GM12878 (cell line): ENCODE measurements at regions not wholly inside any gene's neighbourhood (a gene's known extent, or its start where the extent isn't known, plus 50 kb on each side); places are given as distances from the start of the nearest gene placed in this dataset.

Experiments
- ATAC-seq: fragments of 200-7000 bp; cut with Tn5 transposase; 3 replicates; pipeline ENCODE4 v1.9.1; 2020; ENCODE audit warnings: mild to moderate bottlenecking, moderate library complexity
- BruUV-seq: library from RNA; stranded (reverse); fragments of 400-500 nt; replicated peaks from 2 replicates; lab custom pipeline; 2021; lab: Mats Ljungman, UMichigan
- CTCF ChIA-PET: fragments of 300-600 bp; sonication (Branson Sonifier 250); formaldehyde crosslinking; extraction: SDS; loops from one replicate; lab custom pipeline; 2021; ENCODE audit warnings: inconsistent platforms; lab: Yijun Ruan, JAX
- POLR2A ChIA-PET: fragments of 350-600 bp; formaldehyde crosslinking; extraction: SDS; loops from one replicate; lab custom pipeline; 2021; ENCODE audit warnings: inconsistent platforms; lab: Charles Lee
- RAD21 ChIA-PET: fragments of 300-600 bp; sonication (Branson Sonifier 250); formaldehyde crosslinking; loops from one replicate; lab custom pipeline; 2023; ENCODE audit warnings: antibody characterized with exemption; ENCODE audit not compliant: unreplicated experiment; lab: Charles Lee
- SMC1A ChIA-PET: fragments of 300-600 bp; sonication (Branson Sonifier 250); formaldehyde crosslinking; loops from one replicate; lab custom pipeline; 2023; ENCODE audit not compliant: unreplicated experiment, uncharacterized antibody; lab: Charles Lee
- DNase-seq: peaks from one replicate; pipeline ENCODE4 v3.0.0-alpha.2; 2011; ENCODE audit warnings: low read depth, low spot score
- FAIRE-seq: peaks from 3 replicates; lab custom pipeline; 2011; peaks lifted over from hg19 to GRCh38; lab: Jason Lieb, UNC
- H2AFZ ChIP-seq: 2 replicates; pipeline ENCODE4 v1.6.0; 2011; ENCODE audit warnings: low read depth, low read length, control low read depth; ENCODE audit not compliant: control insufficient read depth
- H3K27ac ChIP-seq: 2 replicates; pipeline ENCODE4 v1.5.1; 2011; ENCODE audit warnings: control low read depth; ENCODE audit not compliant: control insufficient read depth, insufficient read depth
- H3K27me3 ChIP-seq, 2 experiments: replicated peaks in 1 of 2; 2 replicates each; pipeline versions ENCODE4 v1.6.0 to v1.6.1; 2011; ENCODE audit warnings: low read length in 1 of 2; ENCODE audit not compliant: control insufficient read depth in 2 of 2, insufficient read depth in 2 of 2
- H3K36me3 ChIP-seq, 2 experiments: 2 replicates each; pipeline ENCODE4 v1.5.1; 2011; ENCODE audit warnings: low read length in 1 of 2; ENCODE audit not compliant: control insufficient read depth in 2 of 2, insufficient read depth in 2 of 2
- H3K4me1 ChIP-seq: 2 replicates; pipeline ENCODE4 v1.6.1; 2011; ENCODE audit warnings: mild to moderate bottlenecking, low read length, moderate library complexity, mixed read lengths; ENCODE audit not compliant: control insufficient read depth, insufficient read depth
- H3K4me2 ChIP-seq: 2 replicates; pipeline ENCODE4 v1.6.0; 2011; ENCODE audit warnings: control low read depth; ENCODE audit not compliant: control insufficient read depth, insufficient read depth
- H3K4me3 ChIP-seq: fragments of 200-600 bp; sonication (generic); 2 replicates; pipeline ENCODE4 v1.5.1; 2016
- H3K79me2 ChIP-seq: 2 replicates; pipeline ENCODE4 v1.6.0; 2011; ENCODE audit warnings: low read length; ENCODE audit not compliant: control insufficient read depth, insufficient read depth
- H3K9ac ChIP-seq: 2 replicates; pipeline ENCODE4 v1.8.0; 2011; ENCODE audit warnings: low read length, control low read depth, mixed read lengths; ENCODE audit not compliant: control insufficient read depth, insufficient read depth
- H3K9me3 ChIP-seq: replicated peaks from 3 replicates; pipeline ENCODE4 v1.5.1; 2011; ENCODE audit warnings: mild to moderate bottlenecking, low read length; ENCODE audit not compliant: control insufficient read depth, insufficient read depth
- H4K20me1 ChIP-seq: 2 replicates; pipeline ENCODE4 v1.6.0; 2011; ENCODE audit not compliant: control insufficient read depth, insufficient read depth
- BHLHE40 ChIP-seq, 2 experiments: fragments of 450-650 bp in 1 of 2; IDR thresholded peaks; 2 replicates each; pipeline ENCODE4 v1.6.1; 2011 to 2017; ENCODE audit warnings: low read depth in 2 of 2, borderline replicate concordance in 1 of 2, improper control_type of control experiment in 1 of 2, low read length in 1 of 2, mild to moderate bottlenecking in 1 of 2
- ESRRA ChIP-seq: IDR thresholded peaks from 2 replicates; pipeline ENCODE4 v1.6.1; 2012; ENCODE audit warnings: mild to moderate bottlenecking, low read length, improper control_type of control experiment
- KAT2A ChIP-seq: conservative IDR thresholded peaks from 2 replicates; pipeline ENCODE4 v1.6.1; 2011; ENCODE audit warnings: low read depth, low read length; ENCODE audit not compliant: control insufficient read depth
- KDM1A ChIP-seq: fragments of 200-600 bp; sonication (generic); IDR thresholded peaks from 2 replicates; pipeline ENCODE4 v1.6.1; 2016; ENCODE audit warnings: borderline replicate concordance
- RCOR1 ChIP-seq: conservative IDR thresholded peaks from 2 replicates; pipeline ENCODE4 v1.6.1; 2012; ENCODE audit warnings: low read depth, low read length, improper control_type of control experiment
- SP1 ChIP-seq: IDR thresholded peaks from one replicate; pipeline ENCODE4 v1.6.1; 2011; ENCODE audit warnings: low read depth, low read length
- TAF1 ChIP-seq: IDR thresholded peaks from 2 replicates; pipeline ENCODE4 v1.6.1; 2011; ENCODE audit warnings: mild to moderate bottlenecking, low read depth, low read length, borderline replicate concordance
- WGBS: methylation state at CpG from one replicate; pipeline ENCODE4 v1.1.6; 2016; ENCODE audit warnings: low lambda C conversion rate; ENCODE audit not compliant: insufficient replicate concordance, insufficient coverage; ENCODE audit errors: missing lambda C conversion rate; 5-methylcytosine and 5-hydroxymethylcytosine counted together
- in situ Hi-C: fragments of 300-500 bp; cut with MboI; formaldehyde crosslinking; loops from 9 replicates; pipeline ENCODE4 v1.14.3; 2018; ENCODE audit warnings: mixed read lengths
- intact Hi-C: fragments of 100-400 bp; cut with micrococcal nuclease; formaldehyde crosslinking; loops from one replicate; pipeline ENCODE4 v1.14.2; 2022; ENCODE audit not compliant: unreplicated experiment
- TF ChIP-seq, protein P1 (sequence below): IDR thresholded peaks from 2 replicates; pipeline ENCODE4 v1.6.1; 2012; ENCODE audit warnings: low read depth, low read length, improper control_type of control experiment
- TF ChIP-seq, protein P2 (sequence below): fragments of 450-650 bp; IDR thresholded peaks from 2 replicates; pipeline ENCODE4 v1.6.1; 2018; ENCODE audit warnings: borderline replicate concordance, mild to moderate bottlenecking; ENCODE audit not compliant: partially characterized antibody
- TF ChIP-seq, protein P3 (sequence below): IDR thresholded peaks from 2 replicates; pipeline ENCODE4 v1.6.1; 2012; ENCODE audit warnings: low read length, inconsistent platforms

DNA sequence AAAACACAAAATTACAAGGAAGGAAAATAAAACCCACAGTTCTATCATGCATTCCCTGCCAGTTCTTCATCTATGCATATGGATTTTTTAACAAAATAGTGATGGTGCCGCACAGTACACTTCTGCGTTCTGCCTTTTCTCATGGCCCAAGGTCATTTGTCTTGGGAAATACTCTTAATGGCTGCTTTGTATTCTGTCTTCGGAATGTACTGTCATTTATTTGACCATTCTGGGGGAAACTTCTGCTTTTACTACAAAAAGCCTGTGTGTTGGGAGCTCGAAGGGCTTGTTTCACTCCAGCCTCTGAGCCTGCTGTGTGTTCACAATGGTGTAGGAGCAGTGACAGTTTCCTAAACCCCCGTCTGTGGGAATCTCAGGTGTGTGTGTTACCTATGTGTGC is 82.8 kb upstream of the SEC14L1 start (continued):
- TF ChIP-seq, protein P1, sequence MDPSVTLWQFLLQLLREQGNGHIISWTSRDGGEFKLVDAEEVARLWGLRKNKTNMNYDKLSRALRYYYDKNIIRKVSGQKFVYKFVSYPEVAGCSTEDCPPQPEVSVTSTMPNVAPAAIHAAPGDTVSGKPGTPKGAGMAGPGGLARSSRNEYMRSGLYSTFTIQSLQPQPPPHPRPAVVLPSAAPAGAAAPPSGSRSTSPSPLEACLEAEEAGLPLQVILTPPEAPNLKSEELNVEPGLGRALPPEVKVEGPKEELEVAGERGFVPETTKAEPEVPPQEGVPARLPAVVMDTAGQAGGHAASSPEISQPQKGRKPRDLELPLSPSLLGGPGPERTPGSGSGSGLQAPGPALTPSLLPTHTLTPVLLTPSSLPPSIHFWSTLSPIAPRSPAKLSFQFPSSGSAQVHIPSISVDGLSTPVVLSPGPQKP: no peak
- TF ChIP-seq SP1: no peak
- no peak for TF ChIP-seq KAT2A
- no peak for TF ChIP-seq BHLHE40 (IDR thresholded peaks at IDR 0.05; ENCODE audit: borderline replicate concordance in 1 of 2, low read depth in 2 of 2, low read length in 1 of 2)
- no peak for TF ChIP-seq ESRRA

DNA sequence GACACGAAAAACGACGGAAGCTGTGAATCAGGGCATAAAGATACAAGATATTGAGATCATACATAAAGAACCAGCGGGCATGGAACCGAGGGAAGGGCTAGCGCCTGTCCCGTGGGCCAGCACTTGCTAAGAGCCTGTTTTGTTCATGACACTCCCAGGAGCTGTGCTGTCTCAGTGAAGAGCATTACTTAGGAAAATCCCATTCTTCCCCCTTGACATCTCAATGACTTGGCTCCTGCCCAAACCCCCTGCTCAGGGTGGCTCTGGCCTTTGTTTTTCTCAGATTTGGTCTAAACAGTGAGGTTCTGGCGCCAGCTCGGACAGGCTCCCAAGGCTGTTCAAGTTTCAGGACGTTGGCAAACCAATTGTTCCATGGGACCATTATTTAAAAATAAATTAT is 79.1 kb upstream of the SEC14L1 start:
- H3K27me3 ChIP-seq: no peaks in the 10 kb centered on the region; a peak in 1 of 4 replicates
- H3K79me2 ChIP-seq: no peaks in the 10 kb centered on the region
- BruUV-seq: no TSS peak
- TF ChIP-seq TAF1 (no peak), KDM1A (no peak), RCOR1 (no peak)
- TF ChIP-seq, protein P2, sequence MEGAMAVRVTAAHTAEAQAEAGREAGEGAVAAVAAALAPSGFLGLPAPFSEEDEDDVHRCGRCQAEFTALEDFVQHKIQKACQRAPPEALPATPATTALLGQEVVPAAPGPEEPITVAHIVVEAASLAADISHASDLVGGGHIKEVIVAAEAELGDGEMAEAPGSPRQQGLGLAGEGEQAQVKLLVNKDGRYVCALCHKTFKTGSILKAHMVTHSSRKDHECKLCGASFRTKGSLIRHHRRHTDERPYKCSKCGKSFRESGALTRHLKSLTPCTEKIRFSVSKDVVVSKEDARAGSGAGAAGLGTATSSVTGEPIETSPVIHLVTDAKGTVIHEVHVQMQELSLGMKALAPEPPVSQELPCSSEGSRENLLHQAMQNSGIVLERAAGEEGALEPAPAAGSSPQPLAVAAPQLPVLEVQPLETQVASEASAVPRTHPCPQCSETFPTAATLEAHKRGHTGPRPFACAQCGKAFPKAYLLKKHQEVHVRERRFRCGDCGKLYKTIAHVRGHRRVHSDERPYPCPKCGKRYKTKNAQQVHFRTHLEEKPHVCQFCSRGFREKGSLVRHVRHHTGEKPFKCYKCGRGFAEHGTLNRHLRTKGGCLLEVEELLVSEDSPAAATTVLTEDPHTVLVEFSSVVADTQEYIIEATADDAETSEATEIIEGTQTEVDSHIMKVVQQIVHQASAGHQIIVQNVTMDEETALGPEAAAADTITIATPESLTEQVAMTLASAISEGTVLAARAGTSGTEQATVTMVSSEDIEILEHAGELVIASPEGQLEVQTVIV: no peak
- TF ChIP-seq, protein P3, sequence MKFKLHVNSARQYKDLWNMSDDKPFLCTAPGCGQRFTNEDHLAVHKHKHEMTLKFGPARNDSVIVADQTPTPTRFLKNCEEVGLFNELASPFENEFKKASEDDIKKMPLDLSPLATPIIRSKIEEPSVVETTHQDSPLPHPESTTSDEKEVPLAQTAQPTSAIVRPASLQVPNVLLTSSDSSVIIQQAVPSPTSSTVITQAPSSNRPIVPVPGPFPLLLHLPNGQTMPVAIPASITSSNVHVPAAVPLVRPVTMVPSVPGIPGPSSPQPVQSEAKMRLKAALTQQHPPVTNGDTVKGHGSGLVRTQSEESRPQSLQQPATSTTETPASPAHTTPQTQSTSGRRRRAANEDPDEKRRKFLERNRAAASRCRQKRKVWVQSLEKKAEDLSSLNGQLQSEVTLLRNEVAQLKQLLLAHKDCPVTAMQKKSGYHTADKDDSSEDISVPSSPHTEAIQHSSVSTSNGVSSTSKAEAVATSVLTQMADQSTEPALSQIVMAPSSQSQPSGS: no peak
- H3K36me3 ChIP-seq: no peaks in the 10 kb centered on the region
- in situ Hi-C loops (loop anchor here (5.0 kb wide), 1 partner anchor 204 kb away; no protein-coding TSS in a partner anchor), intact Hi-C loops (no loop called here)
- H3K4me1 ChIP-seq: no peaks in the 10 kb centered on the region
- no peak overlapping the region for H3K9ac ChIP-seq
- H3K4me3 ChIP-seq: no peak overlapping the region
- FAIRE-seq (no peak), DNase-seq (no peak), ATAC-seq (no peak)
- H3K9me3 ChIP-seq: no peaks in the 10 kb centered on the region
- H3K27ac ChIP-seq: no peak overlapping the region
- CTCF ChIA-PET: interaction anchor here (1.5 kb wide), 1 partner anchor 194 kb away, joined by 3 read pairs; no protein-coding TSS in a partner anchor
- no peak overlapping the region for H2AFZ ChIP-seq
- POLR2A ChIA-PET: no interaction called here
- H4K20me1 ChIP-seq: no peaks in the 10 kb centered on the region
- H3K4me2 ChIP-seq: no peak overlapping the region
- RAD21 ChIA-PET: no interaction called here
- 49% methylated on average over 10 of the region's 10 CpGs for WGBS
- SMC1A ChIA-PET: interaction anchor here (1.1 kb wide), 1 partner anchor 194 kb away, joined by 3 read pairs; the partner anchor contains the start of gene MGAT5B
